ENCODE measurements at regions not wholly inside any gene's neighbourhood (a gene's known extent, or its start where the extent isn't known, plus 50 kb on each side); places are given as distances from the start of the nearest gene placed in this dataset.

DNA sequence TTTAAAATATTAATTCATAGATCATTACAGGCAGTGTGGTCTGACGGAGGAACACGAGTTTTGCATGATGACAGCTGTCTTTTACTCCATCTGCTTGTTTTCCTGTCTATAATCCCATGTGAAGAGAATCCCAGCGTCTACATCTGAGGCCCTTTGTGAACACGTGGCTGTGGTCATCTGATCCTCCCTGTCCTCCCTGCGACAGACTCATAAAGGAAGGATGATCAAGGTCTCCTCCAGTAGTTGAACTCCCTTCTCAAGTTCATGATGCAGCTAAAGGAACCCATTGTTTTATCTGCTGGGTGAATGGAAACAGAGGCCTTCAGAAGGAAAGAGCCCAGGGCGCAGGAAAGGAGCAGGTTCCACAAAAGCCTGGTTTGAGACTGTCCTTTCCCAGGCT lies 435.8 kb upstream of the JARID2 start:
- Mint-ChIP-seq H3K4me1 (peaks cover 12% of the 10 kb centered on the region), H3K9me3 (peaks cover 13% of the 10 kb centered on the region), H3K36me3 (peaks cover 3% of the 10 kb centered on the region), H3K4me3 (no peak overlapping the region), H3K27me3 (ENCODE audit: low read depth) (peaks cover 20% of the 10 kb centered on the region), H3K27ac (no peak overlapping the region)
- TF ChIP-seq, protein P1, sequence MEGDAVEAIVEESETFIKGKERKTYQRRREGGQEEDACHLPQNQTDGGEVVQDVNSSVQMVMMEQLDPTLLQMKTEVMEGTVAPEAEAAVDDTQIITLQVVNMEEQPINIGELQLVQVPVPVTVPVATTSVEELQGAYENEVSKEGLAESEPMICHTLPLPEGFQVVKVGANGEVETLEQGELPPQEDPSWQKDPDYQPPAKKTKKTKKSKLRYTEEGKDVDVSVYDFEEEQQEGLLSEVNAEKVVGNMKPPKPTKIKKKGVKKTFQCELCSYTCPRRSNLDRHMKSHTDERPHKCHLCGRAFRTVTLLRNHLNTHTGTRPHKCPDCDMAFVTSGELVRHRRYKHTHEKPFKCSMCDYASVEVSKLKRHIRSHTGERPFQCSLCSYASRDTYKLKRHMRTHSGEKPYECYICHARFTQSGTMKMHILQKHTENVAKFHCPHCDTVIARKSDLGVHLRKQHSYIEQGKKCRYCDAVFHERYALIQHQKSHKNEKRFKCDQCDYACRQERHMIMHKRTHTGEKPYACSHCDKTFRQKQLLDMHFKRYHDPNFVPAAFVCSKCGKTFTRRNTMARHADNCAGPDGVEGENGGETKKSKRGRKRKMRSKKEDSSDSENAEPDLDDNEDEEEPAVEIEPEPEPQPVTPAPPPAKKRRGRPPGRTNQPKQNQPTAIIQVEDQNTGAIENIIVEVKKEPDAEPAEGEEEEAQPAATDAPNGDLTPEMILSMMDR (IDR thresholded peaks at IDR 0.05; ENCODE audit: unreplicated experiment) = no peak
- no peak for DNase-seq (ENCODE audit: low spot score in 2 of 2, unreplicated experiment in 2 of 2)

DNA sequence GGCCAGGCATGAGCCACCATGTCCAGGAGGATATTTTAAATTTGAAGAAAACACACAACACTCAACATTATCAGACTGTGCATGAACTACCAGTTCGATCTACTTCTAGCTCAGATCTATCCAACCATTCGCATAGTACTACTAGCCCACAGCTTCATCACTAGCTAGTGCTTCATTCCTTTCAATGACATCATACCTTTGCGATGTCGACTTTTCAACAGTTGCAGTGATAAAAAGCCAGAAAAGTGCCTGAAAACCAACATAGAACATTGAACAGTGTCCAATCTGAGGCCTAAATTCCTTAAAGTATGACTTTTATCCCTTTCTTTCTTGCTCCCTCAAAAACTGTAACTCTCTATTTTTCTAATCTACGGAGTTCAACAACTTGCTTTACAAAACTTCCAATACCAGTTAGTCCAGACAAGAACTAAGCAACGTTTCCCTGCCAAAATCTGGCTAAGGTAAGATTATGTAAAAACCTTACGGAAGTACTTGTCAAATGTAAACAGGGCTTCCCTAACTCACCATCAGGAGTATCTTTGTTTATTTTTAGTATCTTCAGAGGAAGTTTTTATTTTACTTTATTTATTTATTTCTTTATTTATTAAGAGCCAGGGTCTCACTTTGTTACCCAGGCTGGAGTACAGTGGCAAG lies 434.0 kb upstream of the JARID2 start:
- Mint-ChIP-seq H3K27me3 (ENCODE audit: low read depth) (peaks cover 29% of the 10 kb centered on the region), H3K9me3 (peaks cover 13% of the 10 kb centered on the region), H3K4me3 (no peak overlapping the region), H3K4me1 (peaks cover 17% of the 10 kb centered on the region), H3K27ac (no peak overlapping the region), H3K36me3 (peaks cover 3% of the 10 kb centered on the region)
- TF ChIP-seq, protein P1 (IDR thresholded peaks at IDR 0.05; ENCODE audit: unreplicated experiment) = no peak
- no peak for DNase-seq (ENCODE audit: low spot score in 2 of 2, unreplicated experiment in 2 of 2)

DNA sequence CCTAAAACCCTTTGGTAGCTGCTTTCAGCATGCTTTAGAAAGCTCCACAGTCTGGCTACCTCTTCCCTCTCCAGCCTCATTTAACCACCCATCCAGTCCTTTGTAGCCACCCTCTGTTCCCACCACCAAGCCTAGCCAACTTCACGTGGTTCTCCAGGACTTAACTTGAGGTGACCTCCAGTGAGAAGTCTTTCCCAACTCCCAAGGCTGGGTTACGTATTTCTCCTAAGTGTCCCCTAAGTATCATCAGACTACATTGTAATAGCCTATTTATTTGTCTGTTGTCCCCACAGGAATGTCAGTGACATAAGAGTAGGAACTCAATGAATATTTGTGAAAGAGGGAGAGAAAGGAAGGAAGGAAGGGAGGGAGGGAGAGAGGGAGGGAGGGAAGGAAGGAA lies 431.9 kb upstream of the JARID2 start:
- no peak overlapping the region for H3K4me3 Mint-ChIP-seq
- DNase-seq (ENCODE audit: low spot score in 2 of 2, unreplicated experiment in 2 of 2) = no peak
- H3K9me3 Mint-ChIP-seq = peaks cover under 1% of the 10 kb centered on the region
- H3K27ac Mint-ChIP-seq = no peak overlapping the region
- H3K36me3 Mint-ChIP-seq = no peaks in the 10 kb centered on the region
- H3K4me1 Mint-ChIP-seq = peaks cover 18% of the 10 kb centered on the region
- TF ChIP-seq, protein P1 (IDR thresholded peaks at IDR 0.05; ENCODE audit: unreplicated experiment) = no peak
- peaks cover 39% of the 10 kb centered on the region for H3K27me3 Mint-ChIP-seq (ENCODE audit: low read depth)

DNA sequence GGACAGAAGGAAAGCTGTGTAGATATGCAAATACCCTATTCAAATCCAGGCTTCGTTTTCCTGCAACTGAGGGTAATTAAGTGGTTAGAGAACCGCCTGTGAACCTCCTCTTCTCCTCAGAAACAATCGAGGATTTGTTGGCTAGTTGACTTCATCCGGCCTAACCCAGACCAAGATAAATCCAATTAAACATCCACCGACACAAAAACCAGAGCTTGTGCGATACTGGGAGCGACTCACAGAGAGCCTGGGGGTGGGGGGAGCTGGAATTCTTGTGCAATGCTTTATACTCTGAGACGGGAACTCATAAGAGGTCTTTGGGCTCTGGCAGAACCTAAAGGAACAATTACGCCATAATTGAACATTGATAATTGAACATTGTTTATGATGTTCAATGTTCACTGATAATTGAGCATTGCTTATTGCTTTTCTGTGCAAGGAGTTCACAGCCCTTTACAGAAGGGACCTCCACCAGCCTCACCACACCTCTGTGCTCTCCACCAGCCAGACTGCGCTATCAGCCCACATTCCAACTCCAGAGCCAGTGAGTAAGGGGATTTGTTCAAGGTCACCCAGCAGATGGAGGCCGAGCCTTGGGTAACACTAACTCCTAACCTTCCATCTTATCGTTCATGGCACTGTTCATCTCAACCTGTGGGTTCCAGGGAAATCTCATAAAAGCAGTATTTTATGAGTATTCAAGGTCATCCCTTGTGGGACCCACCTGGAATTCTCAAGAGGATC lies 429.6 kb upstream of the JARID2 start:
- TF ChIP-seq, protein P1 (IDR thresholded peaks at IDR 0.05; ENCODE audit: unreplicated experiment) = no peak
- Mint-ChIP-seq H3K4me3 (no peak overlapping the region), H3K9me3 (no peaks in the 10 kb centered on the region), H3K27me3 (ENCODE audit: low read depth) (peaks cover 50% of the 10 kb centered on the region), H3K4me1 (peaks cover 21% of the 10 kb centered on the region), H3K36me3 (no peaks in the 10 kb centered on the region), H3K27ac (no peak overlapping the region)
- DNase-seq (ENCODE audit: low spot score in 2 of 2, unreplicated experiment in 2 of 2) = no peak

DNA sequence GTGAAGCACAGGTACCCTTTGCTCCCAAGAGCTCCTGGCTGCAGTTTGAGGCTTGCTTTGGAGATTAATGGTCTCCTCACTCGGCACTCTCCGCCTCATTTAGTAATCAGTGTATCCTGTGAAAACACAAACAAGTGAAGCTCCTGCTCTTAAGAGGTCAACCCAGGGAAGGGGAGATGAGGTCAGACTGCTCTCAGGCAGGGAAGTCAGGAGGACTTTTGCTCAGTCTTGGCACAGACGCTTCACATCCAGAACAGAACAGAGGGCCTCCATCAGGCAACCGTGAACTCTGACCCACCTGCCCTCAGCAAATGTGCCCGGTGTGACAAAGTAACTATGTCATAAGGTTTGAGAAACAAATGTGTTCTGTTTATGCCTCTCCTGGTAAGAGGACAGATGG lies 428.8 kb upstream of the JARID2 start:
- TF ChIP-seq, protein P1 (IDR thresholded peaks at IDR 0.05; ENCODE audit: unreplicated experiment) = no peak
- no peak for DNase-seq (ENCODE audit: low spot score in 2 of 2, unreplicated experiment in 2 of 2)
- Mint-ChIP-seq H3K27ac (no peak overlapping the region), H3K36me3 (no peaks in the 10 kb centered on the region), H3K4me3 (no peak overlapping the region), H3K27me3 (ENCODE audit: low read depth) (peaks cover 46% of the 10 kb centered on the region), H3K4me1 (peaks cover 16% of the 10 kb centered on the region), H3K9me3 (no peaks in the 10 kb centered on the region)
